Inflammatory macrophage treated with lipopolysaccharide for 4 hours (primary cell): ENCODE measurements at regions not wholly inside any gene's neighbourhood (a gene's known extent, or its start where the extent isn't known, plus 50 kb on each side); places are given as distances from the start of the nearest gene placed in this dataset.

ENCODE experiments used
- DNase-seq: peaks from one replicate; pipeline ENCODE4 v3.0.0-alpha.2; 2020

- DNase-seq = no peak
Observed at GRCh38 chr1:60577029-60577428, 503.5 kb upstream of the C1orf87 start.

GRCh38 chr1:60575326-60575977 lies 501.9 kb upstream of the C1orf87 start:
- DNase-seq = peak; percentile 53

- DNase-seq = no peak
Observed at GRCh38 chr1:60573726-60574409, 500.3 kb upstream of the C1orf87 start.

- DNase-seq = no peak
Observed at GRCh38 chr1:60573121-60573520, 499.6 kb upstream of the C1orf87 start.

GRCh38 chr1:60572378-60572777 lies 498.8 kb upstream of the C1orf87 start:
- no peak for DNase-seq

- DNase-seq = no peak
Observed at GRCh38 chr1:60571811-60572210, 498.2 kb upstream of the C1orf87 start.

GRCh38 chr1:60569189-60569588 lies 495.6 kb upstream of the C1orf87 start:
- DNase-seq = no peak

GRCh38 chr1:60567256-60567655 lies 493.7 kb upstream of the C1orf87 start:
- no peak for DNase-seq

- DNase-seq = no peak
Observed at GRCh38 chr1:60564916-60565750, 491.6 kb upstream of the C1orf87 start.

- DNase-seq = no peak
Observed at GRCh38 chr1:60563777-60564535, 490.4 kb upstream of the C1orf87 start.

- DNase-seq = no peak
Observed at GRCh38 chr1:60562740-60563139, 489.2 kb upstream of the C1orf87 start.

GRCh38 chr1:60560701-60561100 lies 487.1 kb upstream of the C1orf87 start:
- DNase-seq = no peak

GRCh38 chr1:60558236-60558635 lies 484.7 kb upstream of the C1orf87 start:
- no peak for DNase-seq

- no peak for DNase-seq
Observed at GRCh38 chr1:60553730-60554129, 480.2 kb upstream of the C1orf87 start.

GRCh38 chr1:60547821-60548220 lies 474.3 kb upstream of the C1orf87 start:
- DNase-seq = no peak

GRCh38 chr1:60541831-60542532 lies 468.4 kb upstream of the C1orf87 start:
- DNase-seq = no peak

- DNase-seq = peak; percentile 6
Observed at GRCh38 chr1:60540141-60540540, 466.6 kb upstream of the C1orf87 start.

- DNase-seq = peak; percentile 13
Observed at GRCh38 chr1:60535713-60536112, 462.1 kb upstream of the C1orf87 start.

GRCh38 chr1:60527567-60527966 lies 454.0 kb upstream of the C1orf87 start:
- DNase-seq = no peak

- DNase-seq = no peak
Observed at GRCh38 chr1:60516996-60517395, 443.4 kb upstream of the C1orf87 start.

- DNase-seq = peak; percentile 17
Observed at GRCh38 chr1:60510162-60510561, 436.6 kb upstream of the C1orf87 start.

- DNase-seq = no peak
Observed at GRCh38 chr1:60504206-60504840, 430.8 kb upstream of the C1orf87 start.
